ENCODE measurements at regions not wholly inside any gene's neighbourhood (a gene's known extent, or its start where the extent isn't known, plus 50 kb on each side); places are given as distances from the start of the nearest gene placed in this dataset.
A peak's percentile ranks its signal among the peaks of the same experiment; 100 is the strongest.

GRCh38 chr22:27534720-27535125 lies 266.8 kb downstream of the MN1 start:
- no peak for DNase-seq (ENCODE audit: low spot score)

- DNase-seq (ENCODE audit: low spot score): no peak
Measured at GRCh38 chr22:27535452-27535851, 266.1 kb downstream of the MN1 start.

- no peak for DNase-seq (ENCODE audit: low spot score)
Measured at GRCh38 chr22:27537501-27537900, 264.1 kb downstream of the MN1 start.

- no peak for DNase-seq (ENCODE audit: low spot score)
Measured at GRCh38 chr22:27538666-27539065, 262.9 kb downstream of the MN1 start.

GRCh38 chr22:27540247-27540646 lies 261.3 kb downstream of the MN1 start:
- DNase-seq (ENCODE audit: low spot score): no peak

GRCh38 chr22:27540656-27541396 lies 260.7 kb downstream of the MN1 start:
- no peak for DNase-seq (ENCODE audit: low spot score)

GRCh38 chr22:27541836-27542235 lies 259.7 kb downstream of the MN1 start:
- no peak for DNase-seq (ENCODE audit: low spot score)

GRCh38 chr22:27542602-27543001 lies 259.0 kb downstream of the MN1 start:
- no peak for DNase-seq (ENCODE audit: low spot score)

GRCh38 chr22:27543460-27543859 lies 258.1 kb downstream of the MN1 start:
- no peak for DNase-seq (ENCODE audit: low spot score)

- no peak for DNase-seq (ENCODE audit: low spot score)
Measured at GRCh38 chr22:27545085-27545484, 256.5 kb downstream of the MN1 start.

GRCh38 chr22:27546157-27546935 lies 255.2 kb downstream of the MN1 start:
- DNase-seq (ENCODE audit: low spot score): peak; percentile 44

GRCh38 chr22:27551402-27551801 lies 250.2 kb downstream of the MN1 start:
- DNase-seq (ENCODE audit: low spot score): no peak

GRCh38 chr22:27552176-27552575 lies 249.4 kb downstream of the MN1 start:
- DNase-seq (ENCODE audit: low spot score): no peak

- DNase-seq (ENCODE audit: low spot score): no peak
Measured at GRCh38 chr22:27552863-27553262, 248.7 kb downstream of the MN1 start.

GRCh38 chr22:27554106-27554811 lies 247.3 kb downstream of the MN1 start:
- no peak for DNase-seq (ENCODE audit: low spot score)

GRCh38 chr22:27554841-27555456 lies 246.6 kb downstream of the MN1 start:
- no peak for DNase-seq (ENCODE audit: low spot score)

GRCh38 chr22:27556371-27556770 lies 245.2 kb downstream of the MN1 start:
- no peak for DNase-seq (ENCODE audit: low spot score)

- DNase-seq (ENCODE audit: low spot score): no peak
Measured at GRCh38 chr22:27557286-27558008, 244.1 kb downstream of the MN1 start.

- DNase-seq (ENCODE audit: low spot score): no peak
Measured at GRCh38 chr22:27558658-27559371, 242.7 kb downstream of the MN1 start.

GRCh38 chr22:27560781-27561180 lies 240.8 kb downstream of the MN1 start:
- DNase-seq (ENCODE audit: low spot score): no peak

- no peak for DNase-seq (ENCODE audit: low spot score)
Measured at GRCh38 chr22:27561286-27561904, 240.2 kb downstream of the MN1 start.
